ENCODE measurements at regions not wholly inside any gene's neighbourhood (a gene's known extent, or its start where the extent isn't known, plus 50 kb on each side); places are given as distances from the start of the nearest gene placed in this dataset.

- TF ChIP-seq CREB5 (CRISPR knock-in tag; IDR thresholded peaks at IDR 0.05; ENCODE audit: low read depth): no peak
- TF ChIP-seq OSR1 (CRISPR knock-in tag; IDR thresholded peaks at IDR 0.05): no peak
- no peak for TF ChIP-seq TCF4 (CRISPR knock-in tag; IDR thresholded peaks at IDR 0.05; ENCODE audit: borderline replicate concordance)
- TF ChIP-seq ZNF70 (CRISPR knock-in tag; IDR thresholded peaks at IDR 0.05): no peak
- no peak for TF ChIP-seq BACH2 (CRISPR knock-in tag; IDR thresholded peaks at IDR 0.05; ENCODE audit: borderline replicate concordance)
- TF ChIP-seq CSDC2 (CRISPR knock-in tag; IDR thresholded peaks at IDR 0.05): no peak
- no peak for TF ChIP-seq RARB (CRISPR knock-in tag; IDR thresholded peaks at IDR 0.05)
- no peak for TF ChIP-seq ISL1 (CRISPR knock-in tag; IDR thresholded peaks at IDR 0.05)
- TF ChIP-seq, protein P1, sequence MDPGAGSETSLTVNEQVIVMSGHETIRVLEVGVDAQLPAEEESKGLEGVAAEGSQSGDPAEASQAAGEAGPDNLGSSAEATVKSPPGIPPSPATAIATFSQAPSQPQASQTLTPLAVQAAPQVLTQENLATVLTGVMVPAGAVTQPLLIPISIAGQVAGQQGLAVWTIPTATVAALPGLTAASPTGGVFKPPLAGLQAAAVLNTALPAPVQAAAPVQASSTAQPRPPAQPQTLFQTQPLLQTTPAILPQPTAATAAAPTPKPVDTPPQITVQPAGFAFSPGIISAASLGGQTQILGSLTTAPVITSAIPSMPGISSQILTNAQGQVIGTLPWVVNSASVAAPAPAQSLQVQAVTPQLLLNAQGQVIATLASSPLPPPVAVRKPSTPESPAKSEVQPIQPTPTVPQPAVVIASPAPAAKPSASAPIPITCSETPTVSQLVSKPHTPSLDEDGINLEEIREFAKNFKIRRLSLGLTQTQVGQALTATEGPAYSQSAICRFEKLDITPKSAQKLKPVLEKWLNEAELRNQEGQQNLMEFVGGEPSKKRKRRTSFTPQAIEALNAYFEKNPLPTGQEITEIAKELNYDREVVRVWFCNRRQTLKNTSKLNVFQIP (CRISPR knock-in tag; IDR thresholded peaks at IDR 0.05; ENCODE audit: borderline replicate concordance, low read depth): no peak
- no peak for TF ChIP-seq ARNTL (CRISPR knock-in tag; IDR thresholded peaks at IDR 0.05; ENCODE audit: borderline replicate concordance, low read depth)
- no peak for TF ChIP-seq ZFP3 (CRISPR knock-in tag; IDR thresholded peaks at IDR 0.05)
- TF ChIP-seq ZNF8 (CRISPR knock-in tag; IDR thresholded peaks at IDR 0.05): no peak
- TF ChIP-seq ZFP30 (CRISPR knock-in tag; IDR thresholded peaks at IDR 0.05): no peak
- ATAC-seq: no peak
These were observed 74.3 kb upstream of the FAM20C start for GRCh38 chr7:117836-118614.

DNA sequence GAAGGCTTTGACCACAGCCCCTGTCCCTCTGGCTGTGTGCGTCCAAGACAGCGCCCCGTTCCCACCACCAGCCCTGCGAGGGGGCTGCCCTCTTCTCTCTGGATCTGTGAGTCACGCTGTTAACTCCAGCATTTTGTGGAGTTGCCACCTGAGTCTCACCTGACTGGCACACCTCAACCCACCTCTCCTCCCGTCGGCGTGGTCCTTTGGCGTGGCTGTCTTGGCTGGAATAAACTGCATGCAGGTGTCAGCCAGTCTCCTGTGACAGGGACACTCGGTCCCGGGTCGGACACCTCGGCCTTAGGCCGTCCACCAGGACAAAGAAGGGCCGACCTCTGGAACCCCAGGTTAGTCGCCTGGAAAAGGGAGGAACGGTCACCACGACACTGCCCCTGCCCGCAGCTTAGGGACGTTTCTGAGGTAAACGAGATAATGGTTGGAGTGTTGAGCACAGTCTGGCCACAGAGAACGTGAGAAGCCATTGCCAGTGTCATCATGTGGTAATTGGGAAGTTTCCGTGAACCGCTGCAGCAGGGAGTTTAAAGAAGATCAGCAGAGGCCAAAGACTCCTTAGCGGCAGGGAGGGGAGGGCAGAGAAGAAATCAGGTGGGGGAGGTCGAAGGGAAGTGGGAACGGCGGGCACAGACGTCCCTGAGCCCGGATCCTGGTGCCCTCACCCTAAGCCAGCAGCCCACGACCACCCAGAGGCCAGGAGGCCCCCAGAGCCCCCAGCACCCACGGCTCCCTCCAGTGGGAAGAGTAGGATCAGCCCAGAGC lies 73.6 kb upstream of the FAM20C start:
- TF ChIP-seq ZC3H10 (CRISPR knock-in tag; IDR thresholded peaks at IDR 0.05): no peak
- no peak for TF ChIP-seq ZNF8 (CRISPR knock-in tag; IDR thresholded peaks at IDR 0.05)
- TF ChIP-seq ZNF565 (CRISPR knock-in tag; conservative IDR thresholded peaks at IDR 0.05; ENCODE audit: low read depth): no peak
- TF ChIP-seq ESRRG (CRISPR knock-in tag; IDR thresholded peaks at IDR 0.05): no peak
- no peak for TF ChIP-seq CSRNP3 (CRISPR knock-in tag; IDR thresholded peaks at IDR 0.05)
- no peak for TF ChIP-seq TCF4 (CRISPR knock-in tag; IDR thresholded peaks at IDR 0.05; ENCODE audit: borderline replicate concordance)
- no peak for TF ChIP-seq ZNF70 (CRISPR knock-in tag; IDR thresholded peaks at IDR 0.05)
- TF ChIP-seq, protein P2, sequence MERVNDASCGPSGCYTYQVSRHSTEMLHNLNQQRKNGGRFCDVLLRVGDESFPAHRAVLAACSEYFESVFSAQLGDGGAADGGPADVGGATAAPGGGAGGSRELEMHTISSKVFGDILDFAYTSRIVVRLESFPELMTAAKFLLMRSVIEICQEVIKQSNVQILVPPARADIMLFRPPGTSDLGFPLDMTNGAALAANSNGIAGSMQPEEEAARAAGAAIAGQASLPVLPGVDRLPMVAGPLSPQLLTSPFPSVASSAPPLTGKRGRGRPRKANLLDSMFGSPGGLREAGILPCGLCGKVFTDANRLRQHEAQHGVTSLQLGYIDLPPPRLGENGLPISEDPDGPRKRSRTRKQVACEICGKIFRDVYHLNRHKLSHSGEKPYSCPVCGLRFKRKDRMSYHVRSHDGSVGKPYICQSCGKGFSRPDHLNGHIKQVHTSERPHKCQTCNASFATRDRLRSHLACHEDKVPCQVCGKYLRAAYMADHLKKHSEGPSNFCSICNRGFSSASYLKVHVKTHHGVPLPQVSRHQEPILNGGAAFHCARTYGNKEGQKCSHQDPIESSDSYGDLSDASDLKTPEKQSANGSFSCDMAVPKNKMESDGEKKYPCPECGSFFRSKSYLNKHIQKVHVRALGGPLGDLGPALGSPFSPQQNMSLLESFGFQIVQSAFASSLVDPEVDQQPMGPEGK (CRISPR knock-in tag; IDR thresholded peaks at IDR 0.05; ENCODE audit: borderline replicate concordance): no peak
- TF ChIP-seq GLIS3 (CRISPR knock-in tag; IDR thresholded peaks at IDR 0.05): no peak
- no peak for TF ChIP-seq BACH2 (CRISPR knock-in tag; IDR thresholded peaks at IDR 0.05; ENCODE audit: borderline replicate concordance)
- no peak for TF ChIP-seq CSDC2 (CRISPR knock-in tag; IDR thresholded peaks at IDR 0.05)
- TF ChIP-seq SNAI2 (CRISPR knock-in tag; IDR thresholded peaks at IDR 0.05): no peak
- TF ChIP-seq, protein P1 (CRISPR knock-in tag; IDR thresholded peaks at IDR 0.05; ENCODE audit: borderline replicate concordance, low read depth): no peak
- no peak for TF ChIP-seq ZFP30 (CRISPR knock-in tag; IDR thresholded peaks at IDR 0.05)
- no peak for TF ChIP-seq PPARA (CRISPR knock-in tag; IDR thresholded peaks at IDR 0.05; ENCODE audit: borderline replicate concordance)
- no peak for TF ChIP-seq RARB (CRISPR knock-in tag; IDR thresholded peaks at IDR 0.05)
- TF ChIP-seq ARNTL (CRISPR knock-in tag; IDR thresholded peaks at IDR 0.05; ENCODE audit: borderline replicate concordance, low read depth): no peak
- no peak for ATAC-seq
